ENCODE measurements at regions not wholly inside any gene's neighbourhood (a gene's known extent, or its start where the extent isn't known, plus 50 kb on each side); places are given as distances from the start of the nearest gene placed in this dataset.

DNA sequence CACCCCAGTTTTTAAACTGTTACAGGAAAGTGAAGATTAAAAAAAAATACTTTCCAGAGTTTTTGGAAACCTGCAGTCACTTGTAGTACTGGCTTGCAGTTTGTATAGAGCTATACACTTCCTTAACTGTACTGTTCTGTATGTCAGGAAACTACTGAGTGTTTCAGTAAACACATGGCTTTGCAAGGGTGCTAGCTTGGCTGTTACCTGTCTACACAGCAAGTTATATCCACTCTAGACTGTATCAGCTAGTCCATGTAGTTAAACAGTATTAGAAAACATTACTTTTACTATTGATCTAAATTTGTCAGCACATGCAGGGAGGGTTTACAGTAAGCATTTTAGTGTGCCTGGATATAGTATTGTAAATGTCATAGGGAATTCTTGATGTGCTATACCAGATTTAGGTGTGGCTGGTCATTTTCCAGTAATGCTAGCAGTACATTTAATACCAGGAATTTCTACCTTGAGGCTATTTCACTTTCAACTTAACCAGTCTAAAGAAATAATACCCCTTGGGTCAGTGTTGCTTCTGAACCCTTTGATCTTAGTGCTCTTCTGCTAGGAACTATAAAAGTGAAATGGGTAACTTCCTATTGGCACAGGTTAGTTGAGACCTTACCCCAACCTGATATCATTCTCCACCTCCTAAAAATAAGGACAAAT, 192.3 kb upstream of the ANKRD50 start:
- peak overlapping the region; percentile 65 for H3K27ac ChIP-seq

DNA sequence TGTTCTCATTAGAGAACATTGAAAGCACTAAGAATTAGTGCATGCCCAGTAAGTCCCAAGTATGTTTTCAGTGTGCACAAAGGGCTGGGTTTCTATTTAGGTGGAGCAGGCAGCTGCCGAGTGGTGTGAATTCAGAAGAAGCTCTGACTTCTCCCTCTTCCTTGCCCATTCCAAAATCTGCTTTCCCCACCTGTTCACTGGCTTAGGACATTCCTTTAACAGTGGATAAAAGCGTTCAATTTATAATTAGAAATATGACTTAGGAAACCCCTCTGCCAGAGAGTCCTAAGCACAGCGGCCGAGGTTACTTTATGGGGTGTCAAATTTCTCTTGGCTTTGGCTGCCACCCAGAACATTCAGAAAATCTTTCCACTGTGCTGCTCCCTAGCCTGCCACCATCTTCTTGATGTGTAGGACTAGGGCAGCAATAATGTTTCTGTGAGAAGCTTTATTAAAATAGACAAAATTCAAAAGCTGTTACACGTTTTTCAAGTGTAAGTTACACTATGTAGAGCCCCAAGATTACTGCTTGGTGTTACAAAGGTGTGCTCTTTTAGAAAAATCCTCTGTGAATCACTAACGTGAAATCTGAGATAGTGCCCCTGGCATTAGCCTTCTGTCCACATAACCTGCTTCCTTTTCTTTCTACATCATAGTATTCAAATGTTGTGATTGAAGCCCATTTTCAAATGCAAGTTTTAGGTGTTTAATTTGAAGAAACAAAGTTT, 191.6 kb upstream of the ANKRD50 start:
- ChIA-PET CTCF (no interaction called here), POLR2A (ENCODE audit: unreplicated experiment) (no interaction called here)
- Histone ChIP-seq H3K4me2 (peak overlapping the region; percentile 73), H3F3A (ENCODE audit: insufficient read depth, low read depth) (peaks cover 24% of the 10 kb centered on the region), H3K27me3 (ENCODE audit: insufficient read depth, low read depth) (no peaks in the 10 kb centered on the region), H2AFZ (peak overlapping the region; percentile 70), H3K27ac (peak overlapping the region; percentile 65), H3K9me2 (ENCODE audit: insufficient read depth) (no peaks in the 10 kb centered on the region; the same call in 1 of the 2 replicates), H3K4me3 (peak overlapping the region; percentile 46), H4K20me1 (ENCODE audit: insufficient read depth) (no peaks in the 10 kb centered on the region), H3K79me2 (ENCODE audit: low read depth) (no peaks in the 10 kb centered on the region), H3K4me1 (replicated peaks; ENCODE audit: insufficient read depth) (peaks cover 30% of the 10 kb centered on the region), H3K9me3 (ENCODE audit: insufficient read depth, low read depth) (0 out of 2 replicates have a peak, but pooled peaks cover 10% of the 10 kb centered on the region), H3K36me3 (ENCODE audit: low read depth) (no peaks in the 10 kb centered on the region)
- no TSS peak for BruUV-seq (replicated peaks)
- intact Hi-C loops (cut with micrococcal nuclease; ENCODE audit: unreplicated experiment) = loop anchor here (1.0 to 2.0 kb wide), 3 partner anchors 37 to 570 kb away; partner anchors contain the start of gene ANKRD50
- DNase-seq = peak; percentile 54 to 68
- TF ChIP-seq, protein P1, sequence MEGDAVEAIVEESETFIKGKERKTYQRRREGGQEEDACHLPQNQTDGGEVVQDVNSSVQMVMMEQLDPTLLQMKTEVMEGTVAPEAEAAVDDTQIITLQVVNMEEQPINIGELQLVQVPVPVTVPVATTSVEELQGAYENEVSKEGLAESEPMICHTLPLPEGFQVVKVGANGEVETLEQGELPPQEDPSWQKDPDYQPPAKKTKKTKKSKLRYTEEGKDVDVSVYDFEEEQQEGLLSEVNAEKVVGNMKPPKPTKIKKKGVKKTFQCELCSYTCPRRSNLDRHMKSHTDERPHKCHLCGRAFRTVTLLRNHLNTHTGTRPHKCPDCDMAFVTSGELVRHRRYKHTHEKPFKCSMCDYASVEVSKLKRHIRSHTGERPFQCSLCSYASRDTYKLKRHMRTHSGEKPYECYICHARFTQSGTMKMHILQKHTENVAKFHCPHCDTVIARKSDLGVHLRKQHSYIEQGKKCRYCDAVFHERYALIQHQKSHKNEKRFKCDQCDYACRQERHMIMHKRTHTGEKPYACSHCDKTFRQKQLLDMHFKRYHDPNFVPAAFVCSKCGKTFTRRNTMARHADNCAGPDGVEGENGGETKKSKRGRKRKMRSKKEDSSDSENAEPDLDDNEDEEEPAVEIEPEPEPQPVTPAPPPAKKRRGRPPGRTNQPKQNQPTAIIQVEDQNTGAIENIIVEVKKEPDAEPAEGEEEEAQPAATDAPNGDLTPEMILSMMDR (conservative IDR thresholded peaks at IDR 0.05) = no peak
- no peak for TF ChIP-seq EZH2 (IDR thresholded peaks at IDR 0.05; ENCODE audit: low read depth)

More for the DNA sequence above, 192.3 kb upstream of the ANKRD50 start:
- Histone ChIP-seq H3K79me2 (ENCODE audit: low read depth) (no peaks in the 10 kb centered on the region), H4K20me1 (ENCODE audit: insufficient read depth) (no peaks in the 10 kb centered on the region), H3F3A (ENCODE audit: insufficient read depth, low read depth) (peaks cover 24% of the 10 kb centered on the region), H2AFZ (peak overlapping the region; percentile 40), H3K9me3 (ENCODE audit: insufficient read depth, low read depth) (0 out of 2 replicates have a peak, but pooled peaks cover 10% of the 10 kb centered on the region), H3K36me3 (ENCODE audit: low read depth) (no peaks in the 10 kb centered on the region), H3K27me3 (ENCODE audit: insufficient read depth, low read depth) (no peaks in the 10 kb centered on the region), H3K4me1 (replicated peaks; ENCODE audit: insufficient read depth) (peaks cover 30% of the 10 kb centered on the region), H3K4me3 (peak overlapping the region; percentile 46; the same call in 1 of the 2 replicates), H3K4me2 (peak overlapping the region; percentile 73), H3K9me2 (ENCODE audit: insufficient read depth) (no peaks in the 10 kb centered on the region; the same call in 1 of the 2 replicates)
- peak; percentile 3 to 72 for DNase-seq
- CTCF ChIA-PET = no interaction called here
- no peak for TF ChIP-seq EZH2 (IDR thresholded peaks at IDR 0.05; ENCODE audit: low read depth)
- TF ChIP-seq, protein P1 (conservative IDR thresholded peaks at IDR 0.05) = no peak
- intact Hi-C loops (cut with micrococcal nuclease; ENCODE audit: unreplicated experiment) = loop anchor here (1.0 to 2.0 kb wide), 3 partner anchors 36 to 571 kb away; partner anchors contain the start of gene ANKRD50
- no TSS peak for BruUV-seq (replicated peaks)
- POLR2A ChIA-PET (ENCODE audit: unreplicated experiment) = no interaction called here

DNA sequence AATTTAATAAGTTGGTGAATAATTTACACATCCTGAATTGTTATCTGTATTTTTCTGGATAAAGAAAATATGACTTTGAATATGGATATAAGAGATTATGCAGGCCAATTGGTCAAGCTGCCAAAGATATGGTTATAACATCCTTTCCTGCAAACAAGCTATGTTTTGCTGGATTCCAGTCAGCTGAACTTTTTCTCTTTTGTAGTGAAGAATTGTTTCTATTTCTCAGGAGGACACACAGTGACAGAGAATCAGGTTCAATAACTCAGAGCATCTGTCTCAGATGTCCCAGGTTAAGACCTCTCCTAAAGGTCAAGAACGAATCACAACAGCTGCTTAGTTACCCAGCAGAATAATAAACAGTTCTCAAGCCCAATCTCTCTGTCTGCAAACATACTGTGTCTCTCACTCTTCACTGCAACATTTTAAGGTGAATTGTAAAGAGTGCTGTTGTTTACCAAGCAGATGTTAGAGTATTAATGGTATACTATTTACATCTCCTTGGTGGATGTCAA, 189.5 kb upstream of the ANKRD50 start:
- Histone ChIP-seq H3K4me3 (no peak overlapping the region), H3K36me3 (ENCODE audit: low read depth) (no peaks in the 10 kb centered on the region), H3K9me2 (ENCODE audit: insufficient read depth) (no peaks in the 10 kb centered on the region; the same call in 1 of the 2 replicates), H3K27me3 (ENCODE audit: insufficient read depth, low read depth) (no peaks in the 10 kb centered on the region), H3K4me1 (replicated peaks; ENCODE audit: insufficient read depth) (peaks cover 30% of the 10 kb centered on the region), H3K27ac (no peak overlapping the region), H3F3A (ENCODE audit: insufficient read depth, low read depth) (peaks cover 24% of the 10 kb centered on the region), H3K79me2 (ENCODE audit: low read depth) (no peaks in the 10 kb centered on the region), H3K4me2 (no peak overlapping the region), H2AFZ (no peak overlapping the region), H3K9me3 (ENCODE audit: insufficient read depth, low read depth) (0 out of 2 replicates have a peak, but pooled peaks cover 10% of the 10 kb centered on the region), H4K20me1 (ENCODE audit: insufficient read depth) (no peaks in the 10 kb centered on the region)
- CTCF ChIA-PET = no interaction called here
- intact Hi-C loops (cut with micrococcal nuclease; ENCODE audit: unreplicated experiment) = no loop called here
- POLR2A ChIA-PET (ENCODE audit: unreplicated experiment) = interaction anchor here (0.6 kb wide), 1 partner anchor 44 kb away, joined by 3 read pairs; no protein-coding TSS in a partner anchor
- TF ChIP-seq EZH2 (IDR thresholded peaks at IDR 0.05; ENCODE audit: low read depth) = no peak
- TF ChIP-seq, protein P1 (conservative IDR thresholded peaks at IDR 0.05) = no peak
- no TSS peak for BruUV-seq (replicated peaks)
- DNase-seq = no peak
